ENCODE measurements at regions not wholly inside any gene's neighbourhood (a gene's known extent, or its start where the extent isn't known, plus 50 kb on each side); places are given as distances from the start of the nearest gene placed in this dataset.
"Not testable (repeated sequence)": the region's sequence is repeated elsewhere in the genome, so short reads cannot be mapped to it uniquely, and the experiment has no call there.

DNA sequence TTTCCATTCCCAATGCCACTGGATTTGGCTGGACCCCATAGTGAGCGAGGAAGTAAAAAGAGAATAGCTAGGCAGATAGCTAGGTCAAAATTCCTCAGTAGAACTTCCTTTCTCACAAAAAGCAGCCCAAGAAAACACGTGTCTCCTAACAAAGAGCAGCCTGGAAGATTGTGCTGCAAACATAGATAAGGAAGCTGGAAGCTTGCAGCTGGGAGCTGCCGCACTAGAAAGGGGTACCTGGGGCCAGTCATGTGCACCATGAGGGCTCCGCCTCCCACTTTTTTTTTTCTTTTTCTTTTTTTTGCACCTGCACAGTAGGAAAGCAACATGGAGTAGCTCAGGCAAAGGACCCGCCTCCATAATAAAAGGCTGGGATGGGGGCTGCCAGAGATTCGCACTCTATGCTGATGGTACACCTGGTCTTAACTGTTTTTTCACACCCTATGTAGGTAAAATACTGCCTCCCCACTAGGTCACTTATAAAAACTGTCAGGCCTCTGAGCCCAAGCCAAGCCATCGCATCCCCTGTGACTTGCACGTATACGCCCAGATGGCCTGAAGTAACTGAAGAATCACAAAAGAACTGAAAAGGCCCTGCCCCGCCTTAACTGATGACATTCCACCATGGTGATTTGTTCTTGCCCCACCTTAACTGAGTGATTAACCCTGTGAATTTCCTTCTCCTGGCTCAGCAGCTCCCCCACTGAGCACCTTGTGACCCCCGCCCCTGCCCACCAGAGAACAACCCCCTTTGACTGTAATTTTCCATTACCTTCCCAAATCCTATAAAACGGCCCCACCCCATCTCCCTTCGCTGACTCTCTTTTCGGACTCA, 521.6 kb downstream of the IRS2 start:
- TF ChIP-seq, protein P1, sequence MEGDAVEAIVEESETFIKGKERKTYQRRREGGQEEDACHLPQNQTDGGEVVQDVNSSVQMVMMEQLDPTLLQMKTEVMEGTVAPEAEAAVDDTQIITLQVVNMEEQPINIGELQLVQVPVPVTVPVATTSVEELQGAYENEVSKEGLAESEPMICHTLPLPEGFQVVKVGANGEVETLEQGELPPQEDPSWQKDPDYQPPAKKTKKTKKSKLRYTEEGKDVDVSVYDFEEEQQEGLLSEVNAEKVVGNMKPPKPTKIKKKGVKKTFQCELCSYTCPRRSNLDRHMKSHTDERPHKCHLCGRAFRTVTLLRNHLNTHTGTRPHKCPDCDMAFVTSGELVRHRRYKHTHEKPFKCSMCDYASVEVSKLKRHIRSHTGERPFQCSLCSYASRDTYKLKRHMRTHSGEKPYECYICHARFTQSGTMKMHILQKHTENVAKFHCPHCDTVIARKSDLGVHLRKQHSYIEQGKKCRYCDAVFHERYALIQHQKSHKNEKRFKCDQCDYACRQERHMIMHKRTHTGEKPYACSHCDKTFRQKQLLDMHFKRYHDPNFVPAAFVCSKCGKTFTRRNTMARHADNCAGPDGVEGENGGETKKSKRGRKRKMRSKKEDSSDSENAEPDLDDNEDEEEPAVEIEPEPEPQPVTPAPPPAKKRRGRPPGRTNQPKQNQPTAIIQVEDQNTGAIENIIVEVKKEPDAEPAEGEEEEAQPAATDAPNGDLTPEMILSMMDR (tag by site-specific recombination; IDR thresholded peaks at IDR 0.05), result not testable (repeated sequence)
- TF ChIP-seq ZNF175, ZNF174, ZNF707, SCRT2, ZNF239, ZNF140 (tag by site-specific recombination; IDR thresholded peaks at IDR 0.05): not testable (repeated sequence)
